ENCODE measurements at regions not wholly inside any gene's neighbourhood (a gene's known extent, or its start where the extent isn't known, plus 50 kb on each side); places are given as distances from the start of the nearest gene placed in this dataset.

GRCh38 chr20:40393197-40394079 lies 295.6 kb downstream of the MAFB start:
- no peak overlapping the region for H3K4me3 ChIP-seq (ENCODE audit: control insufficient read depth in 1 of 7, extremely low read depth in 1 of 7, insufficient read depth in 4 of 7, low read depth in 2 of 7, low read length in 6 of 7)
- 100% methylated on average over 5 of the region's 8 CpGs for WGBS (ENCODE audit: insufficient coverage)
- no peak overlapping the region for H3K27ac ChIP-seq (ENCODE audit: insufficient read depth in 1 of 2, low read depth in 1 of 2, low read length in 2 of 2, poor library complexity in 1 of 2, severe bottlenecking in 2 of 2)
- CTCF ChIA-PET: no interaction called here
- H3K9me3 ChIP-seq (ENCODE audit: control extremely low read depth in 1 of 5, control insufficient read depth in 4 of 5, insufficient read depth in 2 of 5, low read depth in 1 of 5, low read length in 4 of 5): no peaks in the 10 kb centered on the region
- no peaks in the 10 kb centered on the region for H3K4me1 ChIP-seq (ENCODE audit: control extremely low read depth in 1 of 4, control insufficient read depth in 4 of 4, insufficient read depth in 4 of 4, low read length in 3 of 4)
- POLR2A ChIA-PET: no interaction called here
- no peaks in the 10 kb centered on the region for H3K36me3 ChIP-seq (ENCODE audit: control insufficient read depth in 4 of 4, insufficient read depth in 4 of 4, low read length in 3 of 4)
- H3K27me3 ChIP-seq (replicated peaks in 2 of 5; ENCODE audit: control insufficient read depth in 4 of 5, insufficient read depth in 5 of 5, low read length in 4 of 5): peaks cover 0 to 7% (median 0%) of the 10 kb centered on the region in 5 experiments
- no peak for DNase-seq

GRCh38 chr20:40390654-40391053 lies 298.4 kb downstream of the MAFB start:
- ChIA-PET POLR2A (no interaction called here), CTCF (no interaction called here)
- 90% methylated on average over 2 of the region's 2 CpGs for WGBS (ENCODE audit: insufficient coverage)

GRCh38 chr20:40370800-40371199 lies 318.2 kb downstream of the MAFB start:
- Histone ChIP-seq H3K36me3 (ENCODE audit: control insufficient read depth in 4 of 4, insufficient read depth in 4 of 4, low read length in 3 of 4) (no peaks in the 10 kb centered on the region), H3K27ac (ENCODE audit: insufficient read depth in 1 of 2, low read depth in 1 of 2, low read length in 2 of 2, poor library complexity in 1 of 2, severe bottlenecking in 2 of 2) (no peak overlapping the region), H3K4me3 (ENCODE audit: control insufficient read depth in 1 of 7, extremely low read depth in 1 of 7, insufficient read depth in 4 of 7, low read depth in 2 of 7, low read length in 6 of 7) (no peak overlapping the region), H3K27me3 (replicated peaks in 2 of 5; ENCODE audit: control insufficient read depth in 4 of 5, insufficient read depth in 5 of 5, low read length in 4 of 5) (peaks cover 0 to 2% (median 0%) of the 10 kb centered on the region in 5 experiments), H3K9me3 (ENCODE audit: control extremely low read depth in 1 of 5, control insufficient read depth in 4 of 5, insufficient read depth in 2 of 5, low read depth in 1 of 5, low read length in 4 of 5) (peaks cover 0 to 2% (median 0%) of the 10 kb centered on the region in 5 experiments), H3K4me1 (ENCODE audit: control extremely low read depth in 1 of 4, control insufficient read depth in 4 of 4, insufficient read depth in 4 of 4, low read length in 3 of 4) (no peaks in the 10 kb centered on the region)
- DNase-seq: no peak
- ChIA-PET POLR2A (no interaction called here), CTCF (no interaction called here)
- 92% methylated on average over 7 of the region's 7 CpGs for WGBS (ENCODE audit: insufficient coverage)

More at GRCh38 chr20:40390654-40391053, 298.4 kb downstream of the MAFB start:
- H3K36me3 ChIP-seq (ENCODE audit: control insufficient read depth in 4 of 4, insufficient read depth in 4 of 4, low read length in 3 of 4): no peaks in the 10 kb centered on the region
- H3K27me3 ChIP-seq (replicated peaks in 2 of 5; ENCODE audit: control insufficient read depth in 4 of 5, insufficient read depth in 5 of 5, low read length in 4 of 5): peaks cover 0 to 7% (median 0%) of the 10 kb centered on the region in 5 experiments
- DNase-seq: no peak
- peaks cover 0 to 6% (median 0%) of the 10 kb centered on the region in 5 experiments for H3K9me3 ChIP-seq (ENCODE audit: control extremely low read depth in 1 of 5, control insufficient read depth in 4 of 5, insufficient read depth in 2 of 5, low read depth in 1 of 5, low read length in 4 of 5)
- H3K4me3 ChIP-seq (ENCODE audit: control insufficient read depth in 1 of 7, extremely low read depth in 1 of 7, insufficient read depth in 4 of 7, low read depth in 2 of 7, low read length in 6 of 7): no peak overlapping the region
- no peak overlapping the region for H3K27ac ChIP-seq (ENCODE audit: insufficient read depth in 1 of 2, low read depth in 1 of 2, low read length in 2 of 2, poor library complexity in 1 of 2, severe bottlenecking in 2 of 2)
- H3K4me1 ChIP-seq (ENCODE audit: control extremely low read depth in 1 of 4, control insufficient read depth in 4 of 4, insufficient read depth in 4 of 4, low read length in 3 of 4): no peaks in the 10 kb centered on the region

- POLR2A ChIA-PET: no interaction called here
Observed at GRCh38 chr20:40368876-40369275, 320.2 kb downstream of the MAFB start.

GRCh38 chr20:40361916-40362315 lies 327.1 kb downstream of the MAFB start:
- H3K27ac ChIP-seq (ENCODE audit: insufficient read depth in 1 of 2, low read depth in 1 of 2, low read length in 2 of 2, poor library complexity in 1 of 2, severe bottlenecking in 2 of 2): no peak overlapping the region
- CTCF ChIA-PET: no interaction called here
- peaks cover 3 to 12% (median 3%) of the 10 kb centered on the region in 5 experiments for H3K27me3 ChIP-seq (replicated peaks in 2 of 5; ENCODE audit: control insufficient read depth in 4 of 5, insufficient read depth in 5 of 5, low read length in 4 of 5)
- no peaks in the 10 kb centered on the region for H3K4me1 ChIP-seq (ENCODE audit: control extremely low read depth in 1 of 4, control insufficient read depth in 4 of 4, insufficient read depth in 4 of 4, low read length in 3 of 4)
- no CpG with 5 or more reads among the region's 1 CpG for WGBS (ENCODE audit: insufficient coverage)
- no peak overlapping the region for H3K4me3 ChIP-seq (ENCODE audit: control insufficient read depth in 1 of 7, extremely low read depth in 1 of 7, insufficient read depth in 4 of 7, low read depth in 2 of 7, low read length in 6 of 7)
- POLR2A ChIA-PET: no interaction called here
- no peaks in the 10 kb centered on the region for H3K9me3 ChIP-seq (ENCODE audit: control extremely low read depth in 1 of 5, control insufficient read depth in 4 of 5, insufficient read depth in 2 of 5, low read depth in 1 of 5, low read length in 4 of 5)
- DNase-seq: no peak
- H3K36me3 ChIP-seq (ENCODE audit: control insufficient read depth in 4 of 4, insufficient read depth in 4 of 4, low read length in 3 of 4): no peaks in the 10 kb centered on the region

More at GRCh38 chr20:40368876-40369275, 320.2 kb downstream of the MAFB start:
- CTCF ChIA-PET: no interaction called here
- DNase-seq: no peak
- Histone ChIP-seq H3K27me3 (replicated peaks in 2 of 5; ENCODE audit: control insufficient read depth in 4 of 5, insufficient read depth in 5 of 5, low read length in 4 of 5) (peaks cover 0 to 3% (median 2%) of the 10 kb centered on the region in 5 experiments), H3K4me3 (ENCODE audit: control insufficient read depth in 1 of 7, extremely low read depth in 1 of 7, insufficient read depth in 4 of 7, low read depth in 2 of 7, low read length in 6 of 7) (no peak overlapping the region), H3K27ac (ENCODE audit: insufficient read depth in 1 of 2, low read depth in 1 of 2, low read length in 2 of 2, poor library complexity in 1 of 2, severe bottlenecking in 2 of 2) (no peak overlapping the region), H3K4me1 (ENCODE audit: control extremely low read depth in 1 of 4, control insufficient read depth in 4 of 4, insufficient read depth in 4 of 4, low read length in 3 of 4) (no peaks in the 10 kb centered on the region), H3K36me3 (ENCODE audit: control insufficient read depth in 4 of 4, insufficient read depth in 4 of 4, low read length in 3 of 4) (no peaks in the 10 kb centered on the region), H3K9me3 (ENCODE audit: control extremely low read depth in 1 of 5, control insufficient read depth in 4 of 5, insufficient read depth in 2 of 5, low read depth in 1 of 5, low read length in 4 of 5) (no peaks in the 10 kb centered on the region)

GRCh38 chr20:40359131-40359912 lies 329.7 kb downstream of the MAFB start:
- DNase-seq: no peak
- Histone ChIP-seq H3K27ac (ENCODE audit: insufficient read depth in 1 of 2, low read depth in 1 of 2, low read length in 2 of 2, poor library complexity in 1 of 2, severe bottlenecking in 2 of 2) (no peak overlapping the region), H3K4me3 (ENCODE audit: control insufficient read depth in 1 of 7, extremely low read depth in 1 of 7, insufficient read depth in 4 of 7, low read depth in 2 of 7, low read length in 6 of 7) (no peak overlapping the region), H3K27me3 (replicated peaks in 2 of 5; ENCODE audit: control insufficient read depth in 4 of 5, insufficient read depth in 5 of 5, low read length in 4 of 5) (peaks cover 2 to 12% (median 7%) of the 10 kb centered on the region in 5 experiments), H3K4me1 (ENCODE audit: control extremely low read depth in 1 of 4, control insufficient read depth in 4 of 4, insufficient read depth in 4 of 4, low read length in 3 of 4) (no peaks in the 10 kb centered on the region), H3K9me3 (ENCODE audit: control extremely low read depth in 1 of 5, control insufficient read depth in 4 of 5, insufficient read depth in 2 of 5, low read depth in 1 of 5, low read length in 4 of 5) (no peaks in the 10 kb centered on the region), H3K36me3 (ENCODE audit: control insufficient read depth in 4 of 4, insufficient read depth in 4 of 4, low read length in 3 of 4) (no peaks in the 10 kb centered on the region)
- 91% methylated on average over 4 of the region's 5 CpGs for WGBS (ENCODE audit: insufficient coverage)
- ChIA-PET CTCF (interaction anchor here (1.1 kb wide), 1 partner anchor 13 kb away, joined by 3 read pairs; no protein-coding TSS in a partner anchor), POLR2A (interaction anchor here (0.7 kb wide), 1 partner anchor 289 kb away, joined by 4 read pairs; no protein-coding TSS in a partner anchor)

GRCh38 chr20:40354880-40355279 lies 334.2 kb downstream of the MAFB start:
- Histone ChIP-seq H3K36me3 (ENCODE audit: control insufficient read depth in 4 of 4, insufficient read depth in 4 of 4, low read length in 3 of 4) (no peaks in the 10 kb centered on the region), H3K27me3 (replicated peaks in 2 of 5; ENCODE audit: control insufficient read depth in 4 of 5, insufficient read depth in 5 of 5, low read length in 4 of 5) (peaks cover 0 to 10% (median 3%) of the 10 kb centered on the region in 5 experiments), H3K4me3 (ENCODE audit: control insufficient read depth in 1 of 7, extremely low read depth in 1 of 7, insufficient read depth in 4 of 7, low read depth in 2 of 7, low read length in 6 of 7) (no peak overlapping the region), H3K9me3 (ENCODE audit: control extremely low read depth in 1 of 5, control insufficient read depth in 4 of 5, insufficient read depth in 2 of 5, low read depth in 1 of 5, low read length in 4 of 5) (no peaks in the 10 kb centered on the region), H3K27ac (ENCODE audit: insufficient read depth in 1 of 2, low read depth in 1 of 2, low read length in 2 of 2, poor library complexity in 1 of 2, severe bottlenecking in 2 of 2) (no peak overlapping the region), H3K4me1 (ENCODE audit: control extremely low read depth in 1 of 4, control insufficient read depth in 4 of 4, insufficient read depth in 4 of 4, low read length in 3 of 4) (no peaks in the 10 kb centered on the region)
- 100% methylated on average over 1 of the region's 1 CpG for WGBS (ENCODE audit: insufficient coverage)
- POLR2A ChIA-PET: no interaction called here
- no peak for DNase-seq
- CTCF ChIA-PET: no interaction called here

All from common myeloid progenitor, CD34-positive (primary cell).